Astrocyte (in vitro differentiated cells and primary cell): ENCODE measurements at regions not wholly inside any gene's neighbourhood (a gene's known extent, or its start where the extent isn't known, plus 50 kb on each side); places are given as distances from the start of the nearest gene placed in this dataset.

Source experiments
- DNase-seq: peaks from one replicate; pipeline ENCODE4 v3.0.0-alpha.2; 2010; ENCODE audit warnings: low read depth
- FAIRE-seq: peaks from 2 replicates; lab custom pipeline; 2011; peaks lifted over from hg19 to GRCh38; lab: Jason Lieb, UNC
- H2AFZ ChIP-seq: 2 replicates; pipeline ENCODE4 v1.6.0; 2012; ENCODE audit warnings: low read depth, low read length, inconsistent platforms
- H3K27ac ChIP-seq: 2 replicates; pipeline ENCODE4 v1.5.1; 2011; ENCODE audit warnings: low read depth, low read length, inconsistent platforms
- H3K27me3 ChIP-seq: 2 replicates; pipeline ENCODE4 v1.6.0; 2011; ENCODE audit warnings: low read length, inconsistent platforms; ENCODE audit not compliant: insufficient read depth
- H3K36me3 ChIP-seq: 2 replicates; pipeline ENCODE4 v1.5.1; 2011; ENCODE audit warnings: low read length, inconsistent platforms; ENCODE audit not compliant: insufficient read depth
- H3K4me1 ChIP-seq: 2 replicates; pipeline ENCODE4 v1.5.1; 2011; ENCODE audit warnings: low read length, inconsistent platforms; ENCODE audit not compliant: insufficient read depth
- H3K4me2 ChIP-seq: 2 replicates; pipeline ENCODE4 v1.6.0; 2012; ENCODE audit warnings: low read length, inconsistent platforms
- H3K4me3 ChIP-seq: 2 replicates; pipeline ENCODE4 v1.5.1; 2011; ENCODE audit warnings: low read depth, mild to moderate bottlenecking, low read length, inconsistent platforms; ENCODE audit not compliant: insufficient read depth
- H3K79me2 ChIP-seq: 2 replicates; pipeline ENCODE4 v1.6.0; 2012; ENCODE audit warnings: mild to moderate bottlenecking, low read length, inconsistent platforms; ENCODE audit not compliant: insufficient read depth
- H3K9ac ChIP-seq: 2 replicates; pipeline ENCODE4 v1.6.0; 2012; ENCODE audit warnings: mild to moderate bottlenecking, low read length, inconsistent platforms
- H3K9me3 ChIP-seq: 2 replicates; pipeline ENCODE4 v1.5.1; 2012; ENCODE audit warnings: low read depth, mild to moderate bottlenecking, low read length, inconsistent platforms; ENCODE audit not compliant: insufficient read depth
- H4K20me1 ChIP-seq: 2 replicates; pipeline ENCODE4 v1.6.0; 2012; ENCODE audit warnings: low read length, inconsistent platforms; ENCODE audit not compliant: insufficient read depth
- H3K27ac Mint-ChIP-seq: one replicate; pipeline ENCODE4 v1.8.0; 2021; ENCODE audit warnings: mild to moderate bottlenecking, mixed read lengths; ENCODE audit not compliant: unreplicated experiment
- H3K27me3 Mint-ChIP-seq: one replicate; pipeline ENCODE4 v1.8.0; 2021; ENCODE audit warnings: low read depth, mixed read lengths; ENCODE audit not compliant: unreplicated experiment
- H3K36me3 Mint-ChIP-seq: one replicate; pipeline ENCODE4 v1.8.0; 2021; ENCODE audit warnings: low read depth, mixed read lengths; ENCODE audit not compliant: unreplicated experiment
- H3K4me1 Mint-ChIP-seq: one replicate; pipeline ENCODE4 v1.8.0; 2021; ENCODE audit warnings: low read depth, mixed read lengths; ENCODE audit not compliant: unreplicated experiment
- H3K4me3 Mint-ChIP-seq: one replicate; pipeline ENCODE4 v1.8.0; 2021; ENCODE audit warnings: mild to moderate bottlenecking, moderate library complexity, mixed read lengths; ENCODE audit not compliant: unreplicated experiment
- H3K9me3 Mint-ChIP-seq: one replicate; pipeline ENCODE4 v1.8.0; 2021; ENCODE audit warnings: mild to moderate bottlenecking, mixed read lengths; ENCODE audit not compliant: unreplicated experiment
- EZH2 ChIP-seq: IDR thresholded peaks from 2 replicates; pipeline ENCODE4 v1.6.1; 2012; ENCODE audit warnings: mild to moderate bottlenecking, low read length, inconsistent platforms; ENCODE audit not compliant: insufficient read depth
- TF ChIP-seq, protein P1 (sequence below): IDR thresholded peaks from 2 replicates; pipeline ENCODE4 v1.5.1; 2011; ENCODE audit warnings: low read depth, mild to moderate bottlenecking, inconsistent platforms, low read length, moderate library complexity; ENCODE audit not compliant: insufficient read depth

DNA sequence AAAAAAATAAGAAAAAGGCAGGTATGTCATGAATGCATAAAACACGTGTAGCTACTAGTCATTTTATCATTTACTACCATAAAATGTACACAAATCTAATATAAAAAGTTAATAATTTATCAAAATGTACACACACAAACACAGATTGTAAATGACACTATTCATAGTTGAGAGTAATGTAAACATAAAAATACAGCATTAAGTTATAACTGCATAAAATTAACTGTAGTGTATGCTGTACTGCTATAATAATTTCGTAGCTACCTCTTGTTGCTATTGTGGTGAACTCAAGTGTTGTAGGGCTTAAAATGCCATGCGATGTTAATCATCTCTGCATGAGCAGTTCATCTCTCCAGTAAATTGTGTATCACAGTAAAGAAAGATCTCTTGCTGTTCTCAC lies 170.0 kb downstream of the MRPL14 start:
- Histone ChIP-seq H3K27ac (no peak overlapping the region), H2AFZ (no peak overlapping the region), H3K36me3 (no peaks in the 10 kb centered on the region), H3K9ac (no peak overlapping the region), H3K79me2 (no peaks in the 10 kb centered on the region), H4K20me1 (no peaks in the 10 kb centered on the region), H3K9me3 (no peaks in the 10 kb centered on the region), H3K4me3 (no peak overlapping the region), H3K4me1 (no peaks in the 10 kb centered on the region), H3K4me2 (no peak overlapping the region), H3K27me3 (no peaks in the 10 kb centered on the region)
- Mint-ChIP-seq H3K4me1 (peaks cover 5% of the 10 kb centered on the region), H3K27me3 (peaks cover 14% of the 10 kb centered on the region), H3K4me3 (no peak overlapping the region), H3K27ac (no peak overlapping the region), H3K36me3 (peaks cover 3% of the 10 kb centered on the region), H3K9me3 (peaks cover 10% of the 10 kb centered on the region)
- no peak for TF ChIP-seq EZH2
- TF ChIP-seq, protein P1, sequence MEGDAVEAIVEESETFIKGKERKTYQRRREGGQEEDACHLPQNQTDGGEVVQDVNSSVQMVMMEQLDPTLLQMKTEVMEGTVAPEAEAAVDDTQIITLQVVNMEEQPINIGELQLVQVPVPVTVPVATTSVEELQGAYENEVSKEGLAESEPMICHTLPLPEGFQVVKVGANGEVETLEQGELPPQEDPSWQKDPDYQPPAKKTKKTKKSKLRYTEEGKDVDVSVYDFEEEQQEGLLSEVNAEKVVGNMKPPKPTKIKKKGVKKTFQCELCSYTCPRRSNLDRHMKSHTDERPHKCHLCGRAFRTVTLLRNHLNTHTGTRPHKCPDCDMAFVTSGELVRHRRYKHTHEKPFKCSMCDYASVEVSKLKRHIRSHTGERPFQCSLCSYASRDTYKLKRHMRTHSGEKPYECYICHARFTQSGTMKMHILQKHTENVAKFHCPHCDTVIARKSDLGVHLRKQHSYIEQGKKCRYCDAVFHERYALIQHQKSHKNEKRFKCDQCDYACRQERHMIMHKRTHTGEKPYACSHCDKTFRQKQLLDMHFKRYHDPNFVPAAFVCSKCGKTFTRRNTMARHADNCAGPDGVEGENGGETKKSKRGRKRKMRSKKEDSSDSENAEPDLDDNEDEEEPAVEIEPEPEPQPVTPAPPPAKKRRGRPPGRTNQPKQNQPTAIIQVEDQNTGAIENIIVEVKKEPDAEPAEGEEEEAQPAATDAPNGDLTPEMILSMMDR, result no peak
- FAIRE-seq, result no peak
- no peak for DNase-seq

DNA sequence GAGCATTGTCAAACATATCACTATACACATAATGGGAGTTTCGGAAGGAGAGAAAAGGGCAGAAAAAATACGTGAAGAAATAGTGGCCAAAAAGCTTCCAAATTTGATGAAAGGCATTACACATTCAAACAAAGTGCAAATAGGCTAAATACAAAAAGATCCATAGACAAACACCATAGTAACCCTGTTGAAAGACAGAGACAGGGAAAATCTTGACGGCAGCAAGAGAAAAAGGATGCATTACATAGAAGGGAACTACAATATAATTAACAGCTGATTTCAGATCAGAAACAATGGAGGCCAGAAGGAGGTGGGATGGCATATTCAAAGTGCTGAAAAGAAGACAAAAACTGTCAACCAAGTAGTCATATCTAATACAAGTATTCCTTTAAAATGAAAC lies 170.8 kb downstream of the MRPL14 start:
- Mint-ChIP-seq H3K36me3 (peaks cover 3% of the 10 kb centered on the region), H3K4me1 (peaks cover 11% of the 10 kb centered on the region), H3K27me3 (peaks cover 16% of the 10 kb centered on the region), H3K27ac (no peak overlapping the region), H3K9me3 (peaks cover 10% of the 10 kb centered on the region), H3K4me3 (no peak overlapping the region)
- H3K36me3 ChIP-seq, result no peaks in the 10 kb centered on the region
- no peak for DNase-seq
- H2AFZ ChIP-seq, result no peak overlapping the region
- no peak for TF ChIP-seq EZH2
- TF ChIP-seq, protein P1, result no peak
- H3K9ac ChIP-seq, result no peak overlapping the region
- no peak overlapping the region for H3K27ac ChIP-seq
- H3K4me2 ChIP-seq, result no peak overlapping the region
- no peak for FAIRE-seq
- no peaks in the 10 kb centered on the region for H4K20me1 ChIP-seq
- H3K79me2 ChIP-seq, result no peaks in the 10 kb centered on the region
- H3K4me3 ChIP-seq, result no peak overlapping the region
- no peaks in the 10 kb centered on the region for H3K4me1 ChIP-seq
- H3K27me3 ChIP-seq, result no peaks in the 10 kb centered on the region
- H3K9me3 ChIP-seq, result no peaks in the 10 kb centered on the region

DNA sequence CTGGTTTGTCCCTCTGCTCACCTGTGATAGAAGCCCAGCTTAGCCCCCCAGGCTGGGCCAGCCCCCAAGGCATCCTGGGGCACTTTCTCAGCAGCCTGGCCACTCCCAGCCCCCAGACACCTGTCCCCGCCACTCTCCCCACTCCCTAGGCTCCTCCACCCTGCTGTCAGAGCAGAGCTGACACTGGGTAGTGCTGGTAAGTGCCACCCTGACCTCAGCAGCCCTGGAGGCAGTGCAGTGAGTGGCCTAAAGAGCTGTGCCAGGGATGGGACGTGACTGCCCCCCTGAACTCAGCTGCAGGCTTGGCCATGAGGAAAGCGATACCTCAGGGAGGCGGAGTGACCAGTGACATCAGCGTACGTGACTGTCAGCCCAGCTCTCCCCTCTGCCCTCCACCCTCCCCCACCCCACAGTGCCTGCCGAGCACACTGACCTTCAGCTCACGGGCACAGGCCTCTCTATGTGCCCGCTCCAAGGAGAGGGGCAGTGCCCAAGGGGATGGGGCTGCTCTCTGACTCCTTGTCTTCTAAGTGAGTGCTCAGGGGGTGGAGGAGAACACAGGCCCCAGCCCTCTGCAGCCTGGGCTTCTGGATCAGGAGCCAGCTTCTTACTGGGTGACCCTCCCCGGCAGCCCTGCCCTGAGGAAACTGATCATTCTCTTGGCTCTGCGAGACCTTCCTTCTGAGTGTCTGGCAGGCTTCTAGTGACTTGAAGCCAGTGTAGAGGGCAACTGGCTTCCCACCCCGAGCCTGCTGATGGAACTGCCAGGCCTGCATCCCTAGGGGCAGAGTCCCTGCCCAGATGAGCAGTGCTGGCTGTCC lies 172.7 kb downstream of the MRPL14 start:
- no peak for DNase-seq
- no peaks in the 10 kb centered on the region for H3K9me3 ChIP-seq
- peaks cover 3% of the 10 kb centered on the region for H3K4me1 ChIP-seq
- H3K4me1 Mint-ChIP-seq, result peaks cover 25% of the 10 kb centered on the region
- H3K4me2 ChIP-seq, result no peak overlapping the region
- no peaks in the 10 kb centered on the region for H3K79me2 ChIP-seq
- no peak for FAIRE-seq
- no peaks in the 10 kb centered on the region for H3K27me3 ChIP-seq
- H3K9ac ChIP-seq, result no peak overlapping the region
- H3K27ac ChIP-seq, result no peak overlapping the region
- no peak overlapping the region for H3K4me3 ChIP-seq
- peaks cover 18% of the 10 kb centered on the region for H3K27me3 Mint-ChIP-seq
- H3K27ac Mint-ChIP-seq, result no peak overlapping the region
- H4K20me1 ChIP-seq, result no peaks in the 10 kb centered on the region
- no peak overlapping the region for H3K4me3 Mint-ChIP-seq
- H3K36me3 ChIP-seq, result no peaks in the 10 kb centered on the region
- H2AFZ ChIP-seq, result no peak overlapping the region
- H3K36me3 Mint-ChIP-seq, result peaks cover 3% of the 10 kb centered on the region
- H3K9me3 Mint-ChIP-seq, result peaks cover 10% of the 10 kb centered on the region
- TF ChIP-seq, protein P1, result no peak
- TF ChIP-seq EZH2, result no peak
